Cardiac septum (tissue), 1 donor: ENCODE measurements at regions not wholly inside any gene's neighbourhood (a gene's known extent, or its start where the extent isn't known, plus 50 kb on each side); places are given as distances from the start of the nearest gene placed in this dataset.

ENCODE experiments used
- DNase-seq: peaks from one replicate; pipeline ENCODE4 v3.0.0-alpha.2; 2020; ENCODE audit warnings: low spot score
- intact Hi-C: fragments of 100-400 bp; cut with DNase I; formaldehyde crosslinking; loops from one replicate; pipeline ENCODE4 v1.14.0; 2022
- donor health status: DM: no; HTN: no; CAD: no.

- intact Hi-C loops: no loop called here
- no peak for DNase-seq
Measured at GRCh38 chr6:54044059-54044458, 67.2 kb upstream of the MLIP start.

DNA sequence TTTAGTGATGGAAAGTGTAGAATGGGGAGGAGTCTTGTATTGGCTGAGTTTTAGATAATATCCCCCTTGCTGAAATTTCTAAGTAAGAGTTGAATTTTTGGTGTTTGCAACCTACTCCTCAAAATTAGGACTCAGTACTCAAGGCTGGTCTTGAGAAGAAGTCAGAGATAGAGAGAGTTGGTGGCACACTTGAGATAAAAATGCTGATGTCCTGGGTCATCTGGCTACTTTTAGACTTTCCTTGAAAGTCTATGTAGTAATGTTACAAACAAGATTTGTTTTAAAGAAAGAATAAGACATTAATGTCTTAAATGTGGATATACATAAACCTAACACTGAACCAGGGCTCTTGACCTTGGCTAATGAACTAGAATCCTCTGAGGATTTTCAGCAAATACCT lies 62.5 kb upstream of the MLIP start:
- intact Hi-C loops: no loop called here
- no peak for DNase-seq

- no peak for DNase-seq
- intact Hi-C loops: no loop called here
Measured at GRCh38 chr6:54050750-54051149, 60.5 kb upstream of the MLIP start.

- DNase-seq: no peak
- intact Hi-C loops: loop anchor here (2.0 kb wide), 1 partner anchor 35 kb away; no protein-coding TSS in a partner anchor
Measured at GRCh38 chr6:54053881-54054391, 57.3 kb upstream of the MLIP start.

DNA sequence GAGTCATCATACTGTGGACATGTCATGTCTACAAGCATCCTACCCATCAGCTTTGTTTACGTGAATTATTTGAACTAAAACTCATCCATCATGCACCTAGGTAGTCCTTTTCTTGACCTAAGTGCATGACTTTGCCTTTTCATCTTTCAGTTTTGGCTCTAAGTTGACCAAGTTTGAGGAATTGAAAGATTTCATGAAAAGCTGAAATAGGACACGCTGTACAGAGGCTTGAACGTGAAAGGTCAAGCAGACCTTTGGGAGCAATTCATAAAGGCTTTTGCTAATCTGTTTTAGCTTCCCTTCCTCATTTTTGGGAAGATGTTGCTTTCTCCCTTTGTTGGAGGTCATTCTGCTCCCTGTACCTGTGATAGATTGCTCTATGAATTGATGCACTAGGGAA lies 55.1 kb upstream of the MLIP start:
- DNase-seq: no peak
- intact Hi-C loops: no loop called here

GRCh38 chr6:54057058-54057457 lies 54.2 kb upstream of the MLIP start:
- no peak for DNase-seq
- intact Hi-C loops: no loop called here

DNA sequence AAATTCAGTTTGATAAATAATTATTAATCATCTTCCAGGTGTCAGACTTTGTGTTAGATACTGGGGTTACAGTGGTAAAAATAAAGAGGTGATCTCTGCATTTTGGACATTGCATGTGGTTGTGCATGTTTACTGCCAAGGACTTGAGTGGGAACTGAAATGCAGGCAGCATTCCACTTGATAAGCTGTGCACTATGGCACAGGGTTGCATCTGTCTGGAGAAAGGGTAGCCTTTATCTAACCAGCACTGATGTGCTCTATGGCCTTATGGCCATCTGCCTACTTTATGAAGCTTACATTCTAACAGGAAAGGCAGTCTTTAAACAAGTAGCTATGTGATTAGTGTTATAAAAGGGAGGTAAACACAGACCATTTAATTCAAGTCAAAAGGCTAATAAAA lies 53.0 kb upstream of the MLIP start:
- DNase-seq: no peak
- intact Hi-C loops: no loop called here

- intact Hi-C loops: no loop called here
- DNase-seq: no peak
Measured at GRCh38 chr6:54059683-54060082, 51.6 kb upstream of the MLIP start.

GRCh38 chr6:54060286-54060685 lies 51.0 kb upstream of the MLIP start:
- intact Hi-C loops: no loop called here
- no peak for DNase-seq
